ENCODE measurements at regions not wholly inside any gene's neighbourhood (a gene's known extent, or its start where the extent isn't known, plus 50 kb on each side); places are given as distances from the start of the nearest gene placed in this dataset.

- peak; percentile 72 for DNase-seq
These were observed 73.0 kb upstream of the POMGNT2 start for GRCh38 chr3:43178891-43179366.

- no peak for DNase-seq
These were observed 71.2 kb upstream of the POMGNT2 start for GRCh38 chr3:43177085-43177484.

GRCh38 chr3:43176666-43177065 is 70.8 kb upstream of the POMGNT2 start:
- DNase-seq: peak; percentile 65

GRCh38 chr3:43175541-43175940 is 69.7 kb upstream of the POMGNT2 start:
- DNase-seq: no peak

GRCh38 chr3:43173949-43174348 is 68.1 kb upstream of the POMGNT2 start:
- DNase-seq: no peak

GRCh38 chr3:43171748-43172147 is 65.9 kb upstream of the POMGNT2 start:
- DNase-seq: no peak

- DNase-seq: no peak
These were observed 64.7 kb upstream of the POMGNT2 start for GRCh38 chr3:43170553-43170952.

GRCh38 chr3:43169987-43170386 is 64.1 kb upstream of the POMGNT2 start:
- no peak for DNase-seq

GRCh38 chr3:43166406-43166805 is 60.5 kb upstream of the POMGNT2 start:
- no peak for DNase-seq

GRCh38 chr3:43165786-43166185 is 59.9 kb upstream of the POMGNT2 start:
- no peak for DNase-seq

- no peak for DNase-seq
These were observed 58.1 kb upstream of the POMGNT2 start for GRCh38 chr3:43163895-43164493.

- DNase-seq: peak; percentile 83
These were observed 56.6 kb upstream of the POMGNT2 start for GRCh38 chr3:43162230-43163084.

- DNase-seq: no peak
These were observed 55.9 kb upstream of the POMGNT2 start for GRCh38 chr3:43161684-43162229.

GRCh38 chr3:43160664-43161063 is 54.8 kb upstream of the POMGNT2 start:
- DNase-seq: no peak

- no peak for DNase-seq
These were observed 54.0 kb upstream of the POMGNT2 start for GRCh38 chr3:43159876-43160255.

- DNase-seq: no peak
These were observed 53.4 kb upstream of the POMGNT2 start for GRCh38 chr3:43159131-43159875.

GRCh38 chr3:43156812-43157455 is 51.1 kb upstream of the POMGNT2 start:
- DNase-seq: no peak

GRCh38 chr3:43155464-43156121 is 49.7 kb upstream of the POMGNT2 start:
- peak; percentile 80 for DNase-seq

Measured in dermis blood vessel endothelial cell (primary cell).